ENCODE measurements at regions not wholly inside any gene's neighbourhood (a gene's known extent, or its start where the extent isn't known, plus 50 kb on each side); places are given as distances from the start of the nearest gene placed in this dataset.

DNA sequence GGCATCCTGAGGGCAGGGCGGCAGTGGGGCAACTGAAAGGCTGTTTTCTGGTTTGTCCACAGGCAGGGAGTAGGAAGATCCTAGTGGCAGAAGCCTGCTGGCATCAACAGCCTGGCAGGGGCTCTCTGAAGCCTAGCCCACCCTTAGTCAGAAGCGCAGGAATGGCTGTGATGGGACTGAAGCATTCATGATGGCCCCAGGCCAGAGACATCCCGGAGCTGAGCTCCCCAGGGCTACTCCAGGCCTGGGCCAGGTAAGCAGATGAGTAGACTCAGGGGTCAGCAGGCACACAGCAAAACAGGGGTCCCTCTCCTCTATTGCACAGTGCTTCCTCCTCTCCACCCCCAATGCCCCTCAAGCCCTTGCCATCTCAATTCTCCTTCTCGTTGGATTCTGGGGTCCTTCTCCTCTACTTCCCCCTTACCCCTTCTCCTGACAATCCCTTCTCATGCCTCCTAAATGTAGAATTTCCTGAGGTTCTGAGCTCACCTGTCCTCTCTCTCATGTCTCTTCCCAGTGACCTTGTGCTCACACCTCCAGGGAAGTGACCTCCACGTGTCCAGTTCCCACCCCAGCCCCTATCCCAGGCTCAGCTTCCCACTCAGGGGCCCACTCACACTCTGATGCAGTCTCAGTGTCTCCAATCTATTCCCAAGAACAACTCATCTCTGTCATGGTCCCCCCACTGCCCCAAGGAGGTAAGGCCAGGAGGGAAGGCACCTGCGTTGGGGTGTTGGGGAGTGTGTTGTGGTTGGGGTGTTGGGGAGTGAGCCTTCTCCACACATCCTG, 158.7 kb upstream of the ZNF507 start:
- Histone ChIP-seq H2BK15ac (ENCODE audit: low read length) (no peak overlapping the region), H2BK120ac (replicated peaks; ENCODE audit: low read depth, low read length) (no peak overlapping the region), H3K9me3 (ENCODE audit: insufficient read depth in 2 of 2, low read depth in 1 of 2, low read length in 1 of 2) (no peaks in the 10 kb centered on the region), H3K27me3 (replicated peaks in 1 of 4; ENCODE audit: control insufficient read depth in 3 of 4, extremely low read depth in 1 of 4, insufficient read depth in 3 of 4, low read length in 3 of 4) (no peaks in the 10 kb centered on the region), H2BK20ac (ENCODE audit: low read length) (no peak overlapping the region), H3K79me2 (ENCODE audit: control insufficient read depth in 1 of 2, insufficient read depth in 2 of 2, low read length in 2 of 2) (no peaks in the 10 kb centered on the region), H3K56ac (replicated peaks; ENCODE audit: insufficient read length, low read depth, low read length) (no peak overlapping the region), H4K91ac (replicated peaks; ENCODE audit: insufficient read length, low read length) (no peak overlapping the region), H3K4me3 (ENCODE audit: extremely low read depth in 1 of 4, insufficient read depth in 2 of 4, low read depth in 3 of 4, low read length in 4 of 4) (no peak overlapping the region), H3K23me2 (ENCODE audit: low read depth, low read length) (no peaks in the 10 kb centered on the region), H3K4me2 (ENCODE audit: insufficient read depth in 1 of 2, low read depth in 2 of 2, low read length in 2 of 2) (no peak overlapping the region), H2BK12ac (ENCODE audit: low read depth, low read length) (no peak overlapping the region), H2BK5ac (ENCODE audit: low read depth, low read length) (no peak overlapping the region), H4K20me1 (replicated peaks in 1 of 2; ENCODE audit: control insufficient read depth in 1 of 2, insufficient read depth in 2 of 2, low read length in 2 of 2) (no peaks in the 10 kb centered on the region), H3K4ac (replicated peaks; ENCODE audit: insufficient read length, low read depth, low read length) (no peak overlapping the region), H3K79me1 (ENCODE audit: low read depth, low read length) (no peaks in the 10 kb centered on the region), H2AFZ (ENCODE audit: low read length) (no peak overlapping the region), H3K18ac (ENCODE audit: extremely low read depth, low read length) (no peak overlapping the region), H3K14ac (ENCODE audit: insufficient read length) (no peak overlapping the region), H3K23ac (ENCODE audit: insufficient read length) (no peak overlapping the region), H4K8ac (ENCODE audit: extremely low read depth, insufficient read depth, low read length) (no peak overlapping the region), H3K9ac (replicated peaks in 1 of 4; ENCODE audit: extremely low read depth in 1 of 4, low read depth in 3 of 4, low read length in 3 of 4) (no peak overlapping the region), H4K5ac (ENCODE audit: insufficient read length, low read depth, low read length) (no peak overlapping the region), H3K4me1 (replicated peaks in 1 of 4; ENCODE audit: control insufficient read depth in 3 of 4, insufficient read depth in 4 of 4, low read length in 3 of 4) (no peaks in the 10 kb centered on the region), H3K27ac (ENCODE audit: low read depth, low read length) (no peak overlapping the region), H2AK5ac (ENCODE audit: low read depth, low read length) (no peak overlapping the region), H3K36me3 (ENCODE audit: control insufficient read depth in 2 of 4, insufficient read depth in 4 of 4, low read length in 3 of 4) (no peaks in the 10 kb centered on the region)
- FAIRE-seq (no peak), DNase-seq (ENCODE audit: low read depth in 1 of 2, low spot score in 2 of 2) (no peak)
- ChIA-PET CTCF (ENCODE audit: partially characterized antibody) (interaction anchor here (0.6 kb wide), 1 partner anchor 107 kb away, joined by 3 read pairs; no protein-coding TSS in a partner anchor), POLR2A (ENCODE audit: partially characterized antibody) (no interaction called here)
- WGBS, 2 experiments (ENCODE audit: extremely low coverage in 1 of 2, insufficient coverage in 1 of 2, insufficient read length in 1 of 2, insufficient replicate concordance in 2 of 2, low coverage in 1 of 2, low lambda C conversion rate in 2 of 2, missing lambda C conversion rate in 1 of 2): 83% methylated on average over 6 of the region's 6 CpGs; no CpG with 5 or more reads in 1 of the 2 experiments
- TF ChIP-seq JUND (IDR thresholded peaks at IDR 0.05; ENCODE audit: low read length) (no peak), HDAC2 (IDR thresholded peaks at IDR 0.05; ENCODE audit: borderline replicate concordance in 1 of 2, low read depth in 2 of 2, low read length in 2 of 2) (no peak), BRCA1 (IDR thresholded peaks at IDR 0.05; ENCODE audit: low read depth, low read length) (no peak), SIX5 (IDR thresholded peaks at IDR 0.05; ENCODE audit: low read depth, low read length) (no peak), RNF2 (IDR thresholded peaks at IDR 0.05; ENCODE audit: borderline replicate concordance, low read depth, low read length, missing control alignments, poor library complexity, severe bottlenecking) (no peak), SP2 (IDR thresholded peaks at IDR 0.05; ENCODE audit: low read length) (no peak), SIN3A (conservative IDR thresholded peaks at IDR 0.05 in 1 of 2, IDR thresholded peaks at IDR 0.05 in 1 of 2; ENCODE audit: low read depth in 1 of 2, low read length in 2 of 2) (no peak), CBX8 (IDR thresholded peaks at IDR 0.05; ENCODE audit: borderline replicate concordance, low read depth, low read length) (no peak), NANOG (IDR thresholded peaks at IDR 0.05; ENCODE audit: insufficient read depth, low read depth, low read length, poor library complexity, severe bottlenecking) (no peak)
- TF ChIP-seq, protein P1, sequence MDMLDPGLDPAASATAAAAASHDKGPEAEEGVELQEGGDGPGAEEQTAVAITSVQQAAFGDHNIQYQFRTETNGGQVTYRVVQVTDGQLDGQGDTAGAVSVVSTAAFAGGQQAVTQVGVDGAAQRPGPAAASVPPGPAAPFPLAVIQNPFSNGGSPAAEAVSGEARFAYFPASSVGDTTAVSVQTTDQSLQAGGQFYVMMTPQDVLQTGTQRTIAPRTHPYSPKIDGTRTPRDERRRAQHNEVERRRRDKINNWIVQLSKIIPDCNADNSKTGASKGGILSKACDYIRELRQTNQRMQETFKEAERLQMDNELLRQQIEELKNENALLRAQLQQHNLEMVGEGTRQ (IDR thresholded peaks at IDR 0.05; ENCODE audit: low read length): no peak
- TF ChIP-seq, protein P2, sequence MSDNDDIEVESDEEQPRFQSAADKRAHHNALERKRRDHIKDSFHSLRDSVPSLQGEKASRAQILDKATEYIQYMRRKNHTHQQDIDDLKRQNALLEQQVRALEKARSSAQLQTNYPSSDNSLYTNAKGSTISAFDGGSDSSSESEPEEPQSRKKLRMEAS (IDR thresholded peaks at IDR 0.05): no peak
